ENCODE measurements at regions not wholly inside any gene's neighbourhood (a gene's known extent, or its start where the extent isn't known, plus 50 kb on each side); places are given as distances from the start of the nearest gene placed in this dataset.

DNA sequence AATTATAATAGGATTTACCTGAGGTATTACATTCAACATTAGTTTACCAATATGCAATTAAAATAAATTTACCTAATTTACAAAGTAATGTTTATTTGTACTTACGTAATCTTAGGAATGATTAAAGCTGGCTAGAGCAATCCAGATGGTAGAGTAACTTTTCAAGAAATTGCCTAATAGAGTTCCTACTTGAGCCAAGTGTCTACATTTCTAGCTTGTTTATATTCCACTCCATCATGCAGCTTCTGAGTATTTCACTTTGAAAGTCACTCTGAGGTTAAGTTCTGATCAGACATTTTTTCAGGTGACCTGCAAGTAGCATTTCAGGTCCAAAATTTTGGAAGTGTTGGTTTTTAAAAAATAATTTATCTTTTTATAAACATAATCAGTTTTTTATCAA, 1080.7 kb downstream of the TRHDE start:
- no peak for ATAC-seq
- no peaks in the 10 kb centered on the region for H3K4me1 ChIP-seq (ENCODE audit: control insufficient read depth, insufficient read depth, low read length)
- Mint-ChIP-seq H3K27ac (no peak overlapping the region), H3K27me3 (ENCODE audit: low read depth in 2 of 2) (no peaks in the 10 kb centered on the region), H3K36me3 (no peaks in the 10 kb centered on the region), H3K4me3 (no peak overlapping the region), H3K4me1 (no peaks in the 10 kb centered on the region), H3K9me3 (peaks cover 12 to 18% of the 10 kb centered on the region in 2 donors)
- TF ChIP-seq, protein P1, sequence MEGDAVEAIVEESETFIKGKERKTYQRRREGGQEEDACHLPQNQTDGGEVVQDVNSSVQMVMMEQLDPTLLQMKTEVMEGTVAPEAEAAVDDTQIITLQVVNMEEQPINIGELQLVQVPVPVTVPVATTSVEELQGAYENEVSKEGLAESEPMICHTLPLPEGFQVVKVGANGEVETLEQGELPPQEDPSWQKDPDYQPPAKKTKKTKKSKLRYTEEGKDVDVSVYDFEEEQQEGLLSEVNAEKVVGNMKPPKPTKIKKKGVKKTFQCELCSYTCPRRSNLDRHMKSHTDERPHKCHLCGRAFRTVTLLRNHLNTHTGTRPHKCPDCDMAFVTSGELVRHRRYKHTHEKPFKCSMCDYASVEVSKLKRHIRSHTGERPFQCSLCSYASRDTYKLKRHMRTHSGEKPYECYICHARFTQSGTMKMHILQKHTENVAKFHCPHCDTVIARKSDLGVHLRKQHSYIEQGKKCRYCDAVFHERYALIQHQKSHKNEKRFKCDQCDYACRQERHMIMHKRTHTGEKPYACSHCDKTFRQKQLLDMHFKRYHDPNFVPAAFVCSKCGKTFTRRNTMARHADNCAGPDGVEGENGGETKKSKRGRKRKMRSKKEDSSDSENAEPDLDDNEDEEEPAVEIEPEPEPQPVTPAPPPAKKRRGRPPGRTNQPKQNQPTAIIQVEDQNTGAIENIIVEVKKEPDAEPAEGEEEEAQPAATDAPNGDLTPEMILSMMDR (IDR thresholded peaks at IDR 0.05): no peak
- H3K4me3 ChIP-seq (ENCODE audit: low read length): no peak overlapping the region
- H3K36me3 ChIP-seq (ENCODE audit: control insufficient read depth, insufficient read depth, low read length): no peaks in the 10 kb centered on the region
- H3K9me3 ChIP-seq (ENCODE audit: control insufficient read depth, insufficient read depth, low read length): peaks cover 4% of the 10 kb centered on the region
- intact Hi-C loops (cut with micrococcal nuclease): no loop called here
- no CpG with 5 or more reads among the region's 1 CpG for WGBS (ENCODE audit: insufficient coverage)
- H3K27me3 ChIP-seq (ENCODE audit: control insufficient read depth, insufficient read depth, low read length): no peaks in the 10 kb centered on the region
- H3K27ac ChIP-seq (ENCODE audit: low read length): no peak overlapping the region
- no peak for DNase-seq

DNA sequence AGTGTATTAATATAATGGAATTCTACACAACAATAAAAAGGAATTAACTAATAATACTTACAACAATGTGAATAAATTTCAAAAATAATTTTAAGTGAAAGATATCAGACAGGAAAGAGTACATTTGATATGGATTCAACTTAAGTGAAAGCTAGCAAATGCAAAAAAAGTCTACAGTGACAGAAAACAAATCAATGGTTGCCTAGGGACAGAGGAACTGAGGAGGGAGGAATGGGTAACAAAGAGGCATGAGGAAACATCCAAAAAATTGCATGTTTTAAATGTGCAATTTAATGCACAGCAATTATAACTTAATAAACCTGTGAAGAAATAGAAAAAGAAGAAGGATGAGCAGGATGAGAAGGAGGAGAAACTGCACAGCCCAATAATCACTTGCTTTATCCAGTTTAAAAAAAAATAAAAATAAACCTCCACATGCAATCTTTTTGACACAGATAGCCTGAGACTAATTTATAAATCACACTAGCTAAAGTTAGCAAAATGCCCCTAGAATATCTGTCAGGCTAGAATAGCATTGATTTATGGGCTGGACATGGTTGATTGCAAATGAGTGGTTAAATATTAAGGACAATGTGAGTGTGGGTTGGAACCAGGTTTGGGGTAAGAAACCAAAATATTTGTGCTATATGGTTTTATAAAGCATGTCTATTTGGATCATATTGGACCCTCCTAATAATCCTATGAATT, 1089.1 kb downstream of the TRHDE start:
- Histone ChIP-seq H3K4me3 (ENCODE audit: low read length) (no peak overlapping the region), H3K36me3 (ENCODE audit: control insufficient read depth, insufficient read depth, low read length) (no peaks in the 10 kb centered on the region), H3K9me3 (ENCODE audit: control insufficient read depth, insufficient read depth, low read length) (peaks cover 3% of the 10 kb centered on the region), H3K27ac (ENCODE audit: low read length) (no peak overlapping the region), H3K27me3 (ENCODE audit: control insufficient read depth, insufficient read depth, low read length) (no peaks in the 10 kb centered on the region), H3K4me1 (ENCODE audit: control insufficient read depth, insufficient read depth, low read length) (no peaks in the 10 kb centered on the region)
- peaks cover 6 to 14% of the 10 kb centered on the region in 2 donors for H3K9me3 Mint-ChIP-seq
- intact Hi-C loops (cut with micrococcal nuclease): no loop called here
- no peaks in the 10 kb centered on the region for H3K4me1 Mint-ChIP-seq
- H3K36me3 Mint-ChIP-seq: no peaks in the 10 kb centered on the region
- TF ChIP-seq, protein P1 (IDR thresholded peaks at IDR 0.05): no peak
- H3K27me3 Mint-ChIP-seq (ENCODE audit: low read depth in 2 of 2): no peaks in the 10 kb centered on the region
- no peak overlapping the region for H3K27ac Mint-ChIP-seq
- no peak overlapping the region for H3K4me3 Mint-ChIP-seq
- no peak for ATAC-seq
- DNase-seq: no peak

DNA sequence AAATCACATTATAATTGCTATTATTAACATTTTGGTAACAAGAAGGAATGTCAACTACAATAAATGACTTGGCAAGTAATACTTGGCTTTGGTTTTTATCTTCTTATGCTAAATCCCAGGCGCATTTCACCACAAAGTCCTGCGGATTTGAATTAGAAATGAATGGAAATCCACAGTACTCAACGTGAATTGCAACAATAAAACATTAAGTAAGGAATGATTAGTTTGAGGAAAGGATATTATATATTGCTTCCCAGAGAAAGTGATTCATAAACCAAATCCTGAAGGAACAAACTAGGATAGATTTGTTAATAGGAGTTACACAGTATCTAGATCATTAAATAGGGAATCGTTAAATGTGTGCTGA, 1089.7 kb downstream of the TRHDE start:
- Mint-ChIP-seq H3K27me3 (ENCODE audit: low read depth in 2 of 2) (no peaks in the 10 kb centered on the region), H3K9me3 (peaks cover 5 to 12% of the 10 kb centered on the region in 2 donors), H3K4me1 (no peaks in the 10 kb centered on the region), H3K4me3 (no peak overlapping the region), H3K27ac (no peak overlapping the region), H3K36me3 (no peaks in the 10 kb centered on the region)
- Histone ChIP-seq H3K27me3 (ENCODE audit: control insufficient read depth, insufficient read depth, low read length) (no peaks in the 10 kb centered on the region), H3K9me3 (ENCODE audit: control insufficient read depth, insufficient read depth, low read length) (peaks cover 3% of the 10 kb centered on the region), H3K4me1 (ENCODE audit: control insufficient read depth, insufficient read depth, low read length) (no peaks in the 10 kb centered on the region), H3K27ac (ENCODE audit: low read length) (no peak overlapping the region), H3K4me3 (ENCODE audit: low read length) (no peak overlapping the region), H3K36me3 (ENCODE audit: control insufficient read depth, insufficient read depth, low read length) (no peaks in the 10 kb centered on the region)
- TF ChIP-seq, protein P1 (IDR thresholded peaks at IDR 0.05): no peak
- WGBS (ENCODE audit: insufficient coverage): 91% methylated on average over 4 of the region's 4 CpGs
- no peak for ATAC-seq
- DNase-seq: no peak
- intact Hi-C loops (cut with micrococcal nuclease): no loop called here

DNA sequence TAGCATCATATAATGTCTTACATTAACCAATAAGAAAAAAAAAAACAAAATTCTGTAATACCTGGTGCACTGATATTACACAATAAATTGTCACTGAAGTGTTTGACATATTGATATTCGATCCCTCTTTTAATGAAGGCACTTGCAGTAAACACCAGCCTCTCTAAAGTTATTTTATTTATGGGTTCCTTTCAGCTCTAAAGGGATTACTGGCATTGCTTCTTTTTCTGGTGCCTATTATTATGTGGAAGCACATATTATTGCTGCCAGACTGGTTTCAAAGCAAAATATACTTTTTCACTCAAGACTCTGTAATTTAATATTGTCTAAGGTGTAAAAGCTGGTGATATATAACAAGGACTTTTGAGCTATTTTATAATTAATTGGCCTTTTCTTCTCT, 1090.5 kb downstream of the TRHDE start:
- ATAC-seq (no peak), DNase-seq (no peak)
- Histone ChIP-seq H3K4me3 (ENCODE audit: low read length) (no peak overlapping the region), H3K36me3 (ENCODE audit: control insufficient read depth, insufficient read depth, low read length) (no peaks in the 10 kb centered on the region), H3K27me3 (ENCODE audit: control insufficient read depth, insufficient read depth, low read length) (no peaks in the 10 kb centered on the region), H3K9me3 (ENCODE audit: control insufficient read depth, insufficient read depth, low read length) (peaks cover 3% of the 10 kb centered on the region), H3K27ac (ENCODE audit: low read length) (no peak overlapping the region), H3K4me1 (ENCODE audit: control insufficient read depth, insufficient read depth, low read length) (no peaks in the 10 kb centered on the region)
- H3K27me3 Mint-ChIP-seq (ENCODE audit: low read depth in 2 of 2): no peaks in the 10 kb centered on the region
- intact Hi-C loops (cut with micrococcal nuclease): no loop called here
- no peaks in the 10 kb centered on the region for H3K4me1 Mint-ChIP-seq
- TF ChIP-seq, protein P1 (IDR thresholded peaks at IDR 0.05): no peak
- H3K27ac Mint-ChIP-seq: no peak overlapping the region
- no peaks in the 10 kb centered on the region for H3K36me3 Mint-ChIP-seq
- H3K9me3 Mint-ChIP-seq: peaks cover 5 to 12% of the 10 kb centered on the region in 2 donors
- WGBS (ENCODE audit: insufficient coverage): 57% methylated on average over 1 of the region's 1 CpG
- H3K4me3 Mint-ChIP-seq: no peak overlapping the region

All from natural killer cell (primary cell).